Activated CD4-positive, alpha-beta T cell treated with anti-CD3 and anti-CD28 coated beads for 24 hours (primary cell): ENCODE measurements at regions not wholly inside any gene's neighbourhood (a gene's known extent, or its start where the extent isn't known, plus 50 kb on each side); places are given as distances from the start of the nearest gene placed in this dataset.
"Not testable (repeated sequence)": the region's sequence is repeated elsewhere in the genome, so short reads cannot be mapped to it uniquely, and the experiment has no call there.

Source experiments
- DNase-seq, 2 donors: peaks; one replicate each; pipeline ENCODE4 v3.0.0-alpha.2; 2020; ENCODE audit warnings: low read depth in 2 of 2

GRCh38 chr14:83697099-83697498, 1832.8 kb upstream of the FLRT2 start:
- DNase-seq, result no peak

GRCh38 chr14:83702619-83703018, 1827.3 kb upstream of the FLRT2 start:
- DNase-seq, result no peak

GRCh38 chr14:83706231-83706954, 1823.6 kb upstream of the FLRT2 start:
- DNase-seq, result no peak

GRCh38 chr14:83707056-83707455, 1822.9 kb upstream of the FLRT2 start:
- no peak for DNase-seq

GRCh38 chr14:83709116-83709515, 1820.8 kb upstream of the FLRT2 start:
- DNase-seq, result no peak

GRCh38 chr14:83711046-83711445, 1818.9 kb upstream of the FLRT2 start:
- no peak for DNase-seq

GRCh38 chr14:83712418-83713129, 1817.4 kb upstream of the FLRT2 start:
- no peak for DNase-seq

- DNase-seq, result no peak
Observed at GRCh38 chr14:83713732-83714131, 1816.2 kb upstream of the FLRT2 start.

- no peak for DNase-seq
Observed at GRCh38 chr14:83714151-83714550, 1815.8 kb upstream of the FLRT2 start.

- not testable (repeated sequence) for DNase-seq
Observed at GRCh38 chr14:83719435-83719834, 1810.5 kb upstream of the FLRT2 start.

GRCh38 chr14:83733670-83734069, 1796.3 kb upstream of the FLRT2 start:
- DNase-seq, result no peak

GRCh38 chr14:83734431-83734830, 1795.5 kb upstream of the FLRT2 start:
- no peak for DNase-seq

GRCh38 chr14:83741269-83741668, 1788.7 kb upstream of the FLRT2 start:
- no peak for DNase-seq

GRCh38 chr14:83744224-83744623, 1785.7 kb upstream of the FLRT2 start:
- no peak for DNase-seq

- DNase-seq, result no peak
Observed at GRCh38 chr14:83744891-83745290, 1785.1 kb upstream of the FLRT2 start.

GRCh38 chr14:83746336-83746735, 1783.6 kb upstream of the FLRT2 start:
- DNase-seq, result no peak

- no peak for DNase-seq
Observed at GRCh38 chr14:83757916-83758315, 1772.0 kb upstream of the FLRT2 start.

GRCh38 chr14:83764656-83765599, 1765.0 kb upstream of the FLRT2 start:
- DNase-seq, result no peak

- no peak for DNase-seq
Observed at GRCh38 chr14:83777516-83777915, 1752.4 kb upstream of the FLRT2 start.

GRCh38 chr14:83779266-83779665, 1750.7 kb upstream of the FLRT2 start:
- no peak for DNase-seq

- DNase-seq, result no peak
Observed at GRCh38 chr14:83780321-83780720, 1749.6 kb upstream of the FLRT2 start.

- no peak for DNase-seq
Observed at GRCh38 chr14:83798421-83798820, 1731.5 kb upstream of the FLRT2 start.
